KG1 (cell line): ENCODE measurements at regions not wholly inside any gene's neighbourhood (a gene's known extent, or its start where the extent isn't known, plus 50 kb on each side); places are given as distances from the start of the nearest gene placed in this dataset.

Experiments
- DNase-seq: peaks from one replicate; lab custom pipeline; 2025; lab: John Stamatoyannopoulos, UW

- no peak for DNase-seq
These were observed 103.6 kb upstream of the TBL1XR1 start for GRCh38 chr3:177300842-177301241.

- DNase-seq: no peak
These were observed 109.0 kb upstream of the TBL1XR1 start for GRCh38 chr3:177306252-177306651.

- DNase-seq: no peak
These were observed 110.1 kb upstream of the TBL1XR1 start for GRCh38 chr3:177307391-177307790.

- DNase-seq: no peak
These were observed 110.5 kb upstream of the TBL1XR1 start for GRCh38 chr3:177307826-177308225.

- DNase-seq: no peak
These were observed 111.0 kb upstream of the TBL1XR1 start for GRCh38 chr3:177308286-177308685.

DNA sequence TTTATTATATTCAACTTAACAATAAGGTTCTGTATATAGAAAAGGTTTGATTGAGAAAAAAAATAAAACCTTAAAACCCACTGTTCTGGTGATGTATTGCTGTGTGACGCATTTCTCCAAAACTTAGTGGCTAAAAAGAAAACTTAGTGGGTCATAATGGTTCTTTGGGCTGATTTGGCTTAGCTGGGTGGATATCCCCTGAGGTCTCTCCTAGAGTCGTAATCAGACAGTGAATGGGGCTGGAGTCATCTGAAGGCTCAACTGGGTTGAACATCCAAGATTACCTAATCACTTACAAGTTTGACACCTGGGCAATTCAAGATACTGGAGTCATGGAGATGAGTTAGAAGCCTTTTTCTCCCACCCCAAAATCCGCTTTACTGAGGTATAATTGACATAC, 111.6 kb upstream of the TBL1XR1 start:
- DNase-seq: no peak

GRCh38 chr3:177312491-177312890, 115.2 kb upstream of the TBL1XR1 start:
- no peak for DNase-seq

- no peak for DNase-seq
These were observed 117.6 kb upstream of the TBL1XR1 start for GRCh38 chr3:177314897-177315296.

- no peak for DNase-seq
These were observed 120.0 kb upstream of the TBL1XR1 start for GRCh38 chr3:177317247-177317646.

- no peak for DNase-seq
These were observed 121.3 kb upstream of the TBL1XR1 start for GRCh38 chr3:177318559-177318958.

DNA sequence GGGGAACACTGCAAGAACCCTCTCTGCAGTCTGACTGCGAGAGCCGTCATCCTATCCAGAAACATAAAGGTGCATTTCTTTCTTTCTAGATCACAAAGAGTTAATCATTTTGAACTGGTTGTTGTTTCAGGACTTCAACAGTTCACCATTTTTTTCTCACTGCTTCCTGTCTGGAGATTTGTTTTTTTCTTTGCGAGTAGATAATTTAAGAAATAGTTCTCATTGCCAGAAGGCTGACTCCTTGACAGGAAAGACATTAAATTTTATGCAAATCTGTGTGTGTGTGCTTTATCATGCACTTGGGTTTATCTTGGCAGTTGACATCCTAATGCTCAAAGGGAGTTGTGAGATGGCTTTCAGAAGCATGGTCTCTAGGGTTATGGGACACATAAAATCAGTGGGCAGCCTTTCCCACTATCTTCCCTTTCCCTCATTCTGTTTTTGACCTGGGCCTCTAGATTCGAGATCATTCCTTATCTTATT, 123.5 kb upstream of the TBL1XR1 start:
- DNase-seq: no peak

DNA sequence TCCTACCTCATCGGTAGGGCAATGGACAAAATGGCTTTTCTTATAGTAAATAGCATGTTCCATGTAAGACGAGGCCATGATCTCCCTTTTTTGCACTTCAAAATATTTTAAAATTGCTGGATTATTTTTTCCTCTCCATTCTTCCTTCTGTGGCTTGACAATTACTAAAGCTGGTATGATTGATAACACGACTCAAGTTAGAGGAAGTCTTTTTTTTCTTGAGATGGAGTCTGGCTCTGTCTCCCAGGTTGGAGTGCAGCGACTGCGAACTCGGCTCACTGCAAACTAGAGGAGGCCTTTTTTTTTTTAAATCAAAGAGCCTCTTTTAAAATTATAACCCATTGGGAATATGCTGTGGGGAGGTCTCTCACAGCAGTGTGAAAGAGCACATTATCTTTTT, 124.5 kb upstream of the TBL1XR1 start:
- no peak for DNase-seq

DNA sequence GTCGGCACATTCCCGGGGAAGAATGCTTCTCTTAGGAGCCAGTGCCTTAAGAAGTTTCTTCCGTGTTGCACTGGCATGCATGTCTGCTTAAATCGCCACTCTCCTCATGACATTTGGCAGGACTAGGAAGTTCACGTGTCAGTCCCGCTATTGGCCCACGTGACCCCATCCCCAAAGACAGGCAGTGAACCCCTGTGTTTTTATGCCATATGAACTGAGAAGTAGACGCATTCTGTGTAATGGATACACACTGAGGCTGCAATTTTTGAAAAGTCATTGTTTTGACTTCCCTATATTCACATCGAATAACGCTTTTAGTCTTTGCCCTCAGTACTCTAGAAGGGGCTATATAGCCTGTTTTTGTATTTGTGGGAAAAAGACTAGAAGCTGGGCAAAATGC, 125.6 kb upstream of the TBL1XR1 start:
- DNase-seq: no peak

GRCh38 chr3:177329854-177330253, 132.6 kb upstream of the TBL1XR1 start:
- DNase-seq: no peak

DNA sequence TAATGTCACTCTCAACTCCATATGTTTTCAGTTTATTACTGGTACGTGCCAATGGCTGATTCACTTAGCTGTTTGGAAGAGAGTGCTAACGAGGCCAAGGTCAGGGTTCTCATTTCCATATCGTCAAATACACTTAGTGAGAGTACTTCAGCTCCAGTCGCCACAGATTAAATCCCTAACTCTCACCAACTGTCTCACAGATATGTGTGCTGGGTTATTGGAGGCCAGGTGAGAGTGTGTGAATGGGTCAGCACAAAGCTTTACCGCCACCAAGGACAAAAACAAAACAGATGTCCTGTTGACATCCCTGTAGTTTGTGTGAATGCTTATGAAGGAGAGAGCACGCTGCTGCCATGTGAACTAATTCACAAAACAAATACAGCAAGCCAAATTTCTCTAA, 133.5 kb upstream of the TBL1XR1 start:
- DNase-seq: no peak

- no peak for DNase-seq
These were observed 134.0 kb upstream of the TBL1XR1 start for GRCh38 chr3:177331203-177331835.

- no peak for DNase-seq
These were observed 135.7 kb upstream of the TBL1XR1 start for GRCh38 chr3:177332955-177333354.

GRCh38 chr3:177333533-177334520, 136.5 kb upstream of the TBL1XR1 start:
- no peak for DNase-seq

DNA sequence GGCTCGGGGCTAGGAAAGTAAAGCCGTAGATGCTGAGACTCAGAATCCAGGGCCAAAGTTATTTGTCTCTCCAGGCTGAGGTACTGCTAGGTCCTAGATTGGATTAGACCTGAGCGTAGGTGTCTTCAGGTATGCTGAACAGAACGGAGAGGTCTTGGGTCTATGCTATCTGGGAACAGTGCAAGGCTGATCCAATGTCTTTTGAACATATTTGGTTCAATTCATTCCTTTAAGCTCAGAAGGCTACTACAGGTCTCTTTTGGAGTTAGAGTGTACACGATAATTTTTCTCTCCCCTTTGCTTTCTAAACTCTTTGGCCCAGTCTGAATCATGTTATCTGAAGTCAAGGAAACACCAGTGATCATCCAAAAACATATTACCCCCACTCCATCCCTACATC, 137.5 kb upstream of the TBL1XR1 start:
- DNase-seq: no peak

- DNase-seq: no peak
These were observed 138.4 kb upstream of the TBL1XR1 start for GRCh38 chr3:177335728-177336127.

GRCh38 chr3:177336873-177337450, 139.7 kb upstream of the TBL1XR1 start:
- DNase-seq: no peak

GRCh38 chr3:177337541-177338331, 140.5 kb upstream of the TBL1XR1 start:
- no peak for DNase-seq
